ENCODE measurements at regions not wholly inside any gene's neighbourhood (a gene's known extent, or its start where the extent isn't known, plus 50 kb on each side); places are given as distances from the start of the nearest gene placed in this dataset.

DNA sequence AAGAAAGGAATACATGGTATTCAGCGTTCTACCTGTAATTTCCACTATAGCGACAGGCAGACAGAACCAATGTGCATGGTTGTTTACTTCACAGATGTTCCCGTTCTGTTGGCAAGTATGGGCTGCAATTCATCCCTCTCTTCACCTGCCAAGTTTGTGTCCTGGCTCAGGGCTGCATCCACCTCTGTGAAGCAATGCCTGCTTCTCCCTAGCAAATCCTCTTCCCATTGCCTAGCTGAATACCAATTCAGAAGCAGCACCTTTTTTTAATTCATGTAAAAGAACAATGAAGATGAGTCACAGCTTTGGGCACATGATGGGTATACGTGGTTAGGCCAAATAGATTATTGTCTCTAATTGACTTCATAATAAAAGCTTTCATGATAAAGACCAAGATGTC is 54.7 kb upstream of the LRATD1 start:
- no peak for DNase-seq (ENCODE audit: low spot score)

All from GM03348 (cell line).